HepG2 (cell line): ENCODE measurements at regions not wholly inside any gene's neighbourhood (a gene's known extent, or its start where the extent isn't known, plus 50 kb on each side); places are given as distances from the start of the nearest gene placed in this dataset.

Experiments
- ATAC-seq: fragments of 200-7000 bp; cut with Tn5 transposase; 3 replicates; pipeline ENCODE4 v1.9.1; 2020; ENCODE audit warnings: mild to moderate bottlenecking, moderate library complexity
- BruUV-seq: library from RNA; stranded (reverse); fragments of 400-500 nt; replicated peaks from 2 replicates; lab custom pipeline; 2021; lab: Mats Ljungman, UMichigan
- CTCF ChIA-PET: fragments of 300-600 bp; formaldehyde crosslinking; extraction: SDS; loops from one replicate; lab custom pipeline; 2021; ENCODE audit warnings: low total read pairs, inconsistent platforms, low intra/inter-chr PET ratio; lab: Yijun Ruan, JAX
- POLR2A ChIA-PET: fragments of 350-600 bp; sonication (Branson Sonifier 250); formaldehyde crosslinking; loops from one replicate; lab custom pipeline; 2020; ENCODE audit warnings: antibody characterized with exemption, inconsistent platforms; lab: Yijun Ruan, JAX
- DNase-seq: peaks from one replicate; pipeline ENCODE4 v3.0.0-alpha.2; 2015; ENCODE audit warnings: low spot score
- FAIRE-seq: peaks from 3 replicates; lab custom pipeline; 2011; peaks lifted over from hg19 to GRCh38; lab: Jason Lieb, UNC
- H2AFZ ChIP-seq: one replicate; pipeline ENCODE4 v1.6.1; 2011; ENCODE audit warnings: low read length, inconsistent platforms
- H3K27ac ChIP-seq: fragments of 300-600 bp; 3 replicates; pipeline ENCODE4 v1.8.0; 2011; ENCODE audit warnings: mixed run types, mild to moderate bottlenecking, mixed read lengths, low read length, inconsistent platforms; ENCODE audit not compliant: insufficient read depth; ENCODE audit errors: extremely low read length
- H3K27me3 ChIP-seq, 2 experiments: fragments of 200-600 bp in 1 of 2; 2 replicates in 1 of 2; 3 replicates in 1 of 2; pipeline versions ENCODE4 v1.6.0 to v1.8.0; 2011; ENCODE audit warnings: low read length in 2 of 2, mild to moderate bottlenecking in 2 of 2, moderate library complexity in 2 of 2, inconsistent platforms in 1 of 2; ENCODE audit not compliant: insufficient read depth in 2 of 2, control insufficient read depth in 1 of 2
- H3K36me3 ChIP-seq, 2 experiments: fragments of 200-600 bp in 1 of 2; replicated peaks in 1 of 2; 2 replicates in 1 of 2; 3 replicates in 1 of 2; pipeline versions ENCODE4 v1.5.1 to v1.8.0; 2011; ENCODE audit warnings: low read length in 2 of 2, inconsistent platforms in 1 of 2; ENCODE audit not compliant: insufficient read depth in 2 of 2, control insufficient read depth in 1 of 2
- H3K4me1 ChIP-seq: 2 replicates; pipeline ENCODE4 v1.5.1; 2012; ENCODE audit warnings: low read length, inconsistent platforms; ENCODE audit not compliant: insufficient read depth
- H3K4me2 ChIP-seq: 2 replicates; pipeline ENCODE4 v1.6.0; 2011; ENCODE audit warnings: low read depth, low read length, inconsistent platforms
- H3K4me3 ChIP-seq, 3 experiments: fragments of 200-600 bp in 1 of 3; sonication (generic), shearing (Covaris generic) in 1 of 3; replicated peaks in 1 of 3; 2 replicates each; pipeline ENCODE4 v1.5.1; 2011 to 2016; ENCODE audit warnings: low read length in 3 of 3, inconsistent platforms in 2 of 3, low read depth in 2 of 3, mild to moderate bottlenecking in 2 of 3, control low read depth in 1 of 3, mixed read lengths in 1 of 3; ENCODE audit not compliant: insufficient read depth in 1 of 3
- H3K79me2 ChIP-seq: one replicate; pipeline ENCODE4 v1.6.1; 2011; ENCODE audit warnings: low read length, inconsistent platforms; ENCODE audit not compliant: insufficient read depth
- H3K9ac ChIP-seq: 2 replicates; pipeline ENCODE4 v1.6.0; 2011; ENCODE audit warnings: mild to moderate bottlenecking, low read depth, low read length, inconsistent platforms; ENCODE audit not compliant: insufficient read depth
- H3K9me3 ChIP-seq: 2 replicates; pipeline ENCODE4 v1.5.1; 2012; ENCODE audit warnings: mild to moderate bottlenecking, low read length
- H4K20me1 ChIP-seq: 2 replicates; pipeline ENCODE4 v1.6.0; 2011; ENCODE audit warnings: inconsistent platforms, mild to moderate bottlenecking, low read length, moderate library complexity; ENCODE audit not compliant: insufficient read depth
- CEBPZ ChIP-seq: IDR thresholded peaks from 2 replicates; pipeline ENCODE4 v1.6.1; 2012; ENCODE audit warnings: low read length, improper control_type of control experiment
- GATA4 ChIP-seq: sonication (generic); IDR thresholded peaks from 2 replicates; pipeline ENCODE4 v1.6.1; 2016; ENCODE audit warnings: antibody characterized with exemption, low read depth, borderline replicate concordance
- HOXA9 ChIP-seq: sonication (generic); formaldehyde crosslinking; IDR thresholded peaks from 2 replicates; pipeline ENCODE4 v1.8.1; 2022; ENCODE audit warnings: missing genetic modification reagents, mild to moderate bottlenecking, moderate library complexity, borderline replicate concordance
- NFIC ChIP-seq: IDR thresholded peaks from 2 replicates; pipeline ENCODE4 v1.6.1; 2012; ENCODE audit warnings: mild to moderate bottlenecking, low read length, inconsistent platforms
- PHF5A ChIP-seq: IDR thresholded peaks from one replicate; pipeline ENCODE4 v1.6.1; 2018; ENCODE audit warnings: low read depth, missing genetic modification reagents; ENCODE audit not compliant: unreplicated experiment
- SNAI1 ChIP-seq: sonication (generic); formaldehyde crosslinking; IDR thresholded peaks from 2 replicates; pipeline ENCODE4 v1.5.0; 2020; ENCODE audit warnings: mild to moderate bottlenecking, missing genetic modification reagents, borderline replicate concordance
- ZNF44 ChIP-seq: sonication (generic); formaldehyde crosslinking; IDR thresholded peaks from 2 replicates; pipeline ENCODE4 v1.5.1; 2020; ENCODE audit warnings: mild to moderate bottlenecking, missing genetic modification reagents
- ZNF451 ChIP-seq: sonication (generic); formaldehyde crosslinking; IDR thresholded peaks from 2 replicates; pipeline ENCODE4 v1.5.0; 2020; ENCODE audit warnings: mild to moderate bottlenecking, missing genetic modification reagents
- ZSCAN20 ChIP-seq: sonication (generic); formaldehyde crosslinking; IDR thresholded peaks from 2 replicates; pipeline ENCODE4 v1.4.0; 2020; ENCODE audit warnings: missing genetic modification reagents, mild to moderate bottlenecking, borderline replicate concordance
- ZSCAN30 ChIP-seq: sonication (generic); formaldehyde crosslinking; IDR thresholded peaks from 2 replicates; pipeline ENCODE4 v1.5.0; 2020; ENCODE audit warnings: mild to moderate bottlenecking, missing genetic modification reagents
- WGBS: methylation state at CpG from one replicate; pipeline ENCODE4 v1.1.6; 2017; ENCODE audit warnings: low lambda C conversion rate; 5-methylcytosine and 5-hydroxymethylcytosine counted together
- in situ Hi-C: cut with HindIII; loops from 2 replicates; pipeline ENCODE4 v1.10.0; 2017; ENCODE audit warnings: low pct_unique_long_range_greater_than_20kb; ENCODE audit not compliant: extremely low pct_ligation_motif_present
- intact Hi-C: fragments of 100-400 bp; cut with micrococcal nuclease; formaldehyde crosslinking; loops from one replicate; pipeline ENCODE4 v1.10.0; 2022; ENCODE audit not compliant: unreplicated experiment

GRCh38 chr4:129970801-129971200 is 874.8 kb downstream of the C4orf33 start:
- POLR2A ChIA-PET: no interaction called here
- Histone ChIP-seq H3K4me3 (no peak overlapping the region), H4K20me1 (no peaks in the 10 kb centered on the region), H3K27ac (no peak overlapping the region), H3K4me2 (no peak overlapping the region), H3K79me2 (no peaks in the 10 kb centered on the region), H3K27me3 (no peaks in the 10 kb centered on the region), H3K9ac (no peak overlapping the region), H3K36me3 (no peaks in the 10 kb centered on the region)
- DNase-seq (no peak), ATAC-seq (no peak), FAIRE-seq (no peak)
- CTCF ChIA-PET: no interaction called here
- intact Hi-C loops: no loop called here
- 10% methylated on average over 3 of the region's 3 CpGs for WGBS
- TF ChIP-seq SNAI1 (CRISPR knock-in tag): no peak
- TF ChIP-seq CEBPZ: no peak
- TF ChIP-seq ZNF451: no peak
- TF ChIP-seq NFIC: no peak
- no peak for TF ChIP-seq ZSCAN20 (CRISPR knock-in tag)
- no peak for TF ChIP-seq HOXA9
- no peak for TF ChIP-seq ZSCAN30 (CRISPR knock-in tag)
- no peak for TF ChIP-seq GATA4
- no peak for TF ChIP-seq PHF5A (CRISPR knock-in tag)
- TF ChIP-seq ZNF44: no peak
- TF ChIP-seq, all 625 proteins: peak for 0
- no TSS peak for BruUV-seq
- Histone ChIP-seq H3K9me3 (no peaks in the 10 kb centered on the region), H2AFZ (no peak overlapping the region), H3K4me1 (no peaks in the 10 kb centered on the region)
- in situ Hi-C loops: no loop called here
